HG02759 (cell line): ENCODE measurements at regions not wholly inside any gene's neighbourhood (a gene's known extent, or its start where the extent isn't known, plus 50 kb on each side); places are given as distances from the start of the nearest gene placed in this dataset.

Source experiments
- ATAC-seq: cut with Tn5 transposase; IDR thresholded peaks from one replicate; pipeline ENCODE4 v1.9.1; 2021; ENCODE audit warnings: mild to moderate bottlenecking, moderate library complexity; ENCODE audit not compliant: unreplicated experiment

DNA sequence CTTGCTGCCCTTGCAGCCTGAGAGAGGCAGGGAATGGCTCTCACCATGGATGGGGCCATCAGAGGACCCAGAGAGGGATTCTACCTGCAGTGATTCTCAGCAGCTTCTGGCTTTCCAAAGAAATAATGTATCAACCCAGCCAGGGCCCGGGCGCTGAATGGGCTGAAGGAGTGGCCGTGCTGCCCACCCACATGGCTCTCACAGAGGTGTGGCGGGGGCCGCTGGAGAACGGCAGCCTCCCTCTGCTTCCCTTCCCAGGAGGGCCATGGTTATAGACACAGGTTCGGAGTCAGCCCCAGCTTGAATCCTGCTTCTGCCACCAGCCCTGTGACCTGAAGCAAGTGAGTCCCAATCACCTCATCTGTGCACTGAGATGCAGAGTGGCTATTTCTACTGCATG is 82.7 kb downstream of the THAP12 start:
- no peak for ATAC-seq

GRCh38 chr11:76296731-76297542 is 84.0 kb downstream of the THAP12 start:
- no peak for ATAC-seq

DNA sequence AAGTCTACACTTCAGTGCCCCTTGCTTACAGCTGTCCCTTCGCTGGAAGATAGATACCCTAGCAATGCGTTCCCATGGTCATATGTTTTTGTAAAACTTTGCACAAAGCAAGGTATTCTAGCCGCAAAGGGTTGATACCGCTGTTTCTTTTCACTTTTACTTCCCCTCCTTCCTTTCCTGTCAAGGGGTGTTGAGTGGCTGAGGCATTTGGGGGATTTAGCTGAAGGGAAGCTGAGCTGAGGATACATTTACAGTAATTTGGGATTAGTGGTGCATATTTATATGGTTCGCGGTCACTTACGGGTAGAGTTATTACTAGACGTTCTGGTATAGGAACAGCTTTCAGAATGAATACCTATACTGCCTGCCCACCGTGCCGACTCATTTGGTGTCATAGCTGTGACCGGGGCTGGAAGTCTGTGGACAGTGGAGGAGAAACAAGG is 86.9 kb upstream of the WNT11 start:
- ATAC-seq, result peak; percentile 76

GRCh38 chr11:76292583-76293188 is 86.4 kb upstream of the WNT11 start:
- no peak for ATAC-seq

- no peak for ATAC-seq
Observed at GRCh38 chr11:76291576-76292526, 85.5 kb upstream of the WNT11 start.

DNA sequence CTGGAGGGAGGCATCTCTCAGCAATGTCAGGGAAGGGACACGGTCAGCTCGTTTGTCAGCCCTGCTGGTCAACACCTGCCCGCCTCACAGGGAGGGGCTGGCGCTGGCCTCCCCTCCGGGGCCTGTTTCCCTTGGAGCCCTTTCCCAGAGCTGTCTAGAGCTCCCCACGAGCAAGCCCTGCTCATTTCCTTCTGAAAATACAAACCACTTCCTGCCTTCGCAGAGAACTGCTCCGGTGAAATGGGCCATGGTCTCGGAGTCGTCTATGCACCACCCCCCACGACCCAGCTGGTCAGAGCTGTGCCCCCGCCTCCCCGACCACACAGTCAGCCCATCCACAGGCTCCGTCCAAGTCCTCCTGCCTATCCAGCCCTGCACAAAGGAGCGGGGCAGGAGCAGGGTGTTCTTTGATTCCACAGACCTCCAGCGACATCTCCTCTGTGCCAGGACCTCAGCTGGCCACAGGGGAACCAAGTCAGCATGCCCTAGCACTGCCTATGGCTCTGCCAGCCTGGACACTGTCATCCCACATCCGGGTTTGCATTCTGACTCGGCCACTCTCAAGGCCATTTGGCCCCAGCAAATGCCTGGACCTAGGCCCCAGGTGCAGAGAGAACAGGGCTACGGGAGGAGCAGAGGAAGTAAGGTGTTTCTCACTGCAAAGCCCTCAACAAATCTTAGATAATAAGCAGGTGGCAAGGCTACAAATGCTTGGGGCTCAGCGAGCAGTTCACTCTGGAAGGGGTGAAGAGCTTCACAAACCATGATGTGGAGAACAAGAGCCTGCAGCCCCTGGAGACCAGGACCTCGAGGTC is 82.1 kb upstream of the WNT11 start:
- ATAC-seq, result no peak

- no peak for ATAC-seq
Observed at GRCh38 chr11:76287227-76287626, 80.9 kb upstream of the WNT11 start.

DNA sequence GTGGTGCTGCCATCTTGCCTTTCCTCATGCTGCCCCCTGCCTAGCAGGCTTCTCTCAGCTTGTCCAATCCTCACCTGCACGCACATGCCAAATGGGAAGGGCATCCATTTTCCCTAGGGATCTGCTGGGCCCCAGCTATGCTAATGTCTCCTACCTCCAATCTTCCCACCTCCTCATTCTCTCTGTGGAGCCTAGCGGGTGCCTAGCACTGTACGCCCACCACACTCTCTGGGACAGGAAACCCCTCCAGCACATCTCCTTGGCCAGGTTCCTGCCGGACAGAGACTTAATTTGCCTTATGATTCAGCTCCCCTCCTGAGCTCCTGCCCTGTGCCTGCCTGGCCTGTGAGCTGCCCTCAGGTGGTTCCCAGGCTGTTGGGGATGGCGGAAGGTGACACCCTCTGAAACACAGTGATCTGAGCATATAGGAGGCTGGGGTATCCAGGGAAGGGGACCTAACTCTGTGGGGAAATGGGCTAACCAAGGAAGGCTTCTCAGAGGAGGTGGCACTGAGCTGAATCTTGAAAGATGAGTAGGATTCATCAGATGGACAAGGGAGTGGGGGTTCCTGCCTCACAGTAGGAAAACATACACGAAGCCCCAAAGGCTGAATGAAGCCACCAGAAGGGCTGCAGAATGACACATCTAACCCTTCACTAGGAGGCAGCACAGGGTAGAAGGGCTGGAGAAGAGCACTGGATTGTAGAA is 79.2 kb upstream of the WNT11 start:
- ATAC-seq, result no peak

DNA sequence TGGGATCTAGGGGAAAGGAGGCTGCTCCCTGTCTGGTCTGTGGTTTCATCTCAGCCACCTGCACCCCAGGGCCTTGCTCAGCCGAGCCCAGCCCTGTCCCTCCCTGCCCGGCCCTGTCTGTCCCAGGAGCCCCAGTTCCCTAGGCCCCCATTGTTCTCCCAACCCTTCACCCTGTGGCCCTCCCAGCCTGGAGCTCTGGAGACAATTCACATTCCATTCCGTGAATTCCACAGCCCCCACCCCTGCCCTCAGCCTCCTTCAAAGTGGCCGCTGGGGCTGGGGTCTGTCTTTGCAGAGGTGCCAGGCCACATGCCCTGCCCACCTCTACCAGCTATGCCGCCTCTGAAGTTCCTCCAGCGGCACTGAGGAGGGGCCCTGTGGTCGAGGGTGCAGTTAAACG is 77.9 kb upstream of the WNT11 start:
- ATAC-seq, result no peak

DNA sequence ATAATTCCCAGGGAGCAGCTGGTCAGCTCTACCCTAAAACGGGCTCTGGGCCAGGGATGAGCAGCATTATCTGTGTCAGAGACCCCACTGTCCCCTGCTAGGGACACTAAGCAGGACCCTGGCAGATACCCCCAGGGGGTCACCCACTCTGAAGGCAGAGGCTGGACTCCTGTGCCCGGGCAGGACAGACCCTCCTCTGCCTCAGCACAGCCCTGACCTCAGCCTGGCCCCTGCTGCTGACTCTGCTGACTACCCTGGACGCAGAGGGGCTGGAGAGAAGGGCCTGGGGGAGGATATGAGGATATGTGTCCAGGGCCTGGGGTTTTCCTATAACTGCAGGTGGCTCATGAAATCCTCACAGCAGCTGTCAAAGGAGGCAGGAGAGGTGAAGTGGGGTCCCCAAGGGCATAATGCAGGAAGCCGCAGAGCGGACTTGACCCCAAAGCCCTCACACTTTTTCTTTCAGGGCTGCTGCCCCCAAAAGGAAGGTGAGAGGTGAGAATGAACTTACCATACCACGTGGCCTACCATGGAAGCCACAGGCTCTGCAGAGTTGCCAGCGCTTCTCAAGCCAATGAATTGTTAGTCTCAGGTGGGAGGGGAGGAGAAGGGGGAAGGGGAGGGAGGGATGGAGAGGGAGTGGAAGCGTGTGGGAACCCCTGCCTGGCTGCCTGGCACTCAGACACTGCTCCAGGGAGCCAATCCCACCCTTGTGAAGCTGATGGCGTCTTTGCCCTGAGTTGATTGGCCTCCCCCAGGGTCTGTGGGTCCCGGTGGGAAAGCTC is 76.7 kb upstream of the WNT11 start:
- ATAC-seq, result no peak

- no peak for ATAC-seq
Observed at GRCh38 chr11:76282172-76282571, 75.9 kb upstream of the WNT11 start.

DNA sequence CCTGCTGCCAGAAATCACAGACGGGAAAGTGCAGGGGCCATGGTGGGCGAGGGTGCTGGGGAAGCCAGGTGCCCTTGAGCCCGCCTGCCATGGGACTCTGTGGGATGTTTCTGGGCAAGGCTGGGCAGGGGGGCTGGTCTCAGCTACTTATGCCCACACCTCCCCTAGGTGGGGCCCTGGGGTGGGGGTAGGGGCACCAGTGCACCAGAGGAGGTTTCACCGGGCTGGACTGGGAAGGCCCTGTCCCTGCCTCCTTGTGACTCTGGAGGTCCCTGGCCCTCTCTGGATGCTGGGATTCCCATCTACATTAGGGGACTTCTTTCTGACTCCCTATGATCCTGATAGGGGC is 75.2 kb upstream of the WNT11 start:
- ATAC-seq, result no peak

DNA sequence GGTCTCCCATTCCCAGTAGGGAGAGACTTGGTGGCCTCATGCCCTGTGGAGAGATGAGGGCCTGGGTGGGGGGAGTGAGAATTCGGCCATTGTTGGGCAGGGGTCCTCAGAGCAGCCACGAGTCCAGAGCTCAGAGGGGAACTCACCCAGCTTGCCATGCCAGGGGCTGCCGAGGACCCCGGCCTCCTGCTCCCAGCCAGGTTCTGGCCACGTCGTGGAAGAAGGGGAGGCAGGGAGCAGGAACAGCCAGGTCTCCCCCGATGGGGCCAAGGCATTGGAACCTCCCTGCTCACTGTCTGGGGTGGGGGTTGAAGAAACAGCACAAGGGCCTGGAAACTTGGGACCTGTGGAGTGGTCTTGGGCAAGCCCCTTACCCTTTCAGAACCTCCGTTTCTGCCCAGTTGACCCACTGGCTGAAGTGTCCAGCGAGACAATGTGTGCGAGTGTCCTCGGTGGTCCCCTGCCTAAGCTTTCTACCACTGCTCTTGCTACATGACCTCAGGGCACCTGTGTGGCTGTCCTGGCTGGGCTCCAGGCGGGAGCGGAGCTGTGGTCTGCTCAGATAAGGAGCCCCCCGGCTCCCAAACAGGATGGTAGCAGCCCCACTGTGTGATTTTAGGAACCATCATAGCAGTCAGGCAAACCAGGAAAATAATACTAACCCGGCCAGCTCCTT is 74.7 kb upstream of the WNT11 start:
- no peak for ATAC-seq

DNA sequence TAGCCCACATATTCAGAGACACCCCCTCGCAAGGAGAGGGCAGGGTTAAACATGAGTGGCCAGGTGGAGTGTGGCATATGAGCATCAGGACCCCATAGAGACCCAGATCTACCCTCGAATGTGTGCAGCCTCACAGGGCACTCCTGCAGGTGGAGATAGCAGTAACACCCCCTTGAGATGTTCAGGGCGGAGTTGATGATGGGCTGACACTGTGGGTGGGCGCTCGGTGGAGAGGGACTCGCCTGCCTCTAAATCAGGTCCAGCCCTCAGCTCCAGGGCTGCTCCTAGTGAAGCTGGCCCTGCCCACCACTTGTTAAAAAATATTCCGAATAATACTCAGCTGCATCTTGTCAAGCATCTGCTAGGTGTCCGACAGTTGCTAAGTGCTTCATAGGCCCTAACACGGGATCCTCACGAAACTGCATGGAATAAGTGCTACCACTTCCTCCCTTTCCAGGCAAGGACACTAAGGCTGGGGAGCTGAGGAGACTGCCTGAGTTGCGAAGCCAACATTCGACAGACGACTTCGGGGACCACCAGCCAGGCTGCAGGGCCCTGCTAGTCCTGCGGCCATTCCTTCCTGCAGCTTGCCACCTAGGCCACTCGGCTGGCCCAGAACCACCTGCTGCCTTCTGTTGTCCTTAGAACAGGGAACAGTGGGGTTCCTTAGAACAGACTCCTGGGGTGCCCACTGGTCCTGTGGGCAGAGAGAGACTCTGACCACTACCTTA is 74.0 kb upstream of the WNT11 start:
- no peak for ATAC-seq

DNA sequence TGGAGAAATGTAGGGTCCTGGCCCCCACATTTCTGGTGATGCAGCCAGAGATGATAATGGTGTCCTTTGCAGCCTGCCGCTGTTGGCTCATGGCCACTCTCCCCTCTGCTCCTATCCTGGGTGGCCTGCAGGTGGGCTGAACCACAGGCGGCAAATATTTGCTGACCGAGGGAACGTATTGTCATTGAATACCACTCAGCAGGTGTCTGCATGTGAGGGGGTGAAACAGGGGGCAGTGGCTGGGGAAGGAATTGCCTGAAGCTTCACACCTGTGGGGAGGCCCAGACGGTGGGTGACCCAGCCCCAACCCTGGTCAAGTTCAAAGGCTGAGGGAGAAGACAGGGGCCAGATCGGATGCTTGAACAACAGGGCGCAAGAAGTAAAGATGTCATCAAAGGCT is 73.3 kb upstream of the WNT11 start:
- ATAC-seq, result no peak

- no peak for ATAC-seq
Observed at GRCh38 chr11:76279038-76279437, 72.7 kb upstream of the WNT11 start.

DNA sequence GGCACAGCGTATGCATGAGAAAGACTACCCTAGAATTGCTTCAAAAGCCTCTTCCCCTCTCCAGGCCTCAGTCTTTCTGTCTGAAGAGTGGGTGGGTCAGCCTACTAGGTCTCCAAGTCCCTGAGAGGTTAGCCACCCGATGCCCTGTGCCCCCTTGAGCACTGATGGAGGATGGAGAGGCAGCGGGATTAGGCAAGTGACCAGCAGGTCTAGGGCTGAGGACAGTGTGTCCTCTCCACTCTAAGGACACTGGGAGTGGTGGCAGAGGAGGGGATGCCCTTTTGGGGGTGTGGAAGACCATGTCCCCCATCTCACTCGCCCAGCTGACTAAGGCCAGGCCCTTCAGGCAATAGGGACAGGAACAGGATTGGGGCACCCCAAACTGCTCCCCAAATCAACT is 72.2 kb upstream of the WNT11 start:
- ATAC-seq, result no peak
